ENCODE measurements at regions not wholly inside any gene's neighbourhood (a gene's known extent, or its start where the extent isn't known, plus 50 kb on each side); places are given as distances from the start of the nearest gene placed in this dataset.
A peak's percentile ranks its signal among the peaks of the same experiment; 100 is the strongest.

DNA sequence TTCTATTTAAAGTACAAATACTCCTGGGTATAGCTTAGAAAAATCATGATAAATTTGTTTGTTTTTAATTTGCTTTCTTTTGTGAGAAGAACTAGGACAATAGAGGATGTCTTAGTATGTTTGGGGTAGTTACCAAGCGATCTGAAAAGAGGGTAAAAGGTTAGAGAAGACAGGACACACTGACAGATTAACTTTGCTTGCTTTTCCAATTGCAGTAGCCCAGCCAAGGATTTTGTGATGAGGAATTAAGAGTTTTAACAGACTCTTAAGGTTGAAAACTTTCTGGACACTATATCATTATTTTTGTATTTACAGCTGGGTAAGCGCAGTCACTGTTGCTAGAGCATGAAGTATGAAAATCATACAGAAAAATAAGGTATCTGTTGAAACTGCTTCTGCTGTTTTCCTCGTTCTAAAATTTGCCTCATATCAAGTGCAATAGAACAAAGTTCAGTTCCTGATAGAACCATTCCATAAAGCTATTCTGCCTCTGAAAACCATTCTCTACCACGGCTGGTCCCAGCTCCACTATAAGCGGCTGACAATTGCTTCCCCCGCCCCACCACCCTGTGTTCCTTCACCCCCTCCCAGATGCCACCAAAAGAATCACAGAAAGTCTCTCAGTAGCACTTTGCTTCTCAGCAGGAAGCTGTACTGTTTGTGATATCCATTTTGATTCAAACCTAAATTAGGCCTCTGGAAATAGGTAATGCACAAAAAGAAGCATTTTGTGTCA is 413.4 kb downstream of the BCAT1 start:
- H3K27ac ChIP-seq (ENCODE audit: low read depth in 2 of 2, low read length in 2 of 2), result peak overlapping the region in 1 of 2 donors; percentile 29
- no peaks in the 10 kb centered on the region for H3K36me3 ChIP-seq (ENCODE audit: control insufficient read depth in 2 of 3, insufficient read depth in 3 of 3, low read length in 3 of 3)
- intact Hi-C loops (cut with DNase I), result no loop called here
- DNase-seq (no peak), FAIRE-seq (no peak)
- H3K4me3 ChIP-seq (ENCODE audit: low read length in 3 of 3), result peak overlapping the region in 1 of 3 donors; percentile 14
- H3K4me1 ChIP-seq (ENCODE audit: control insufficient read depth in 2 of 3, insufficient read depth in 2 of 3, low read depth in 1 of 3, low read length in 3 of 3), result peaks cover 0 to 5% (median 2%) of the 10 kb centered on the region in 3 donors
- H3K9ac ChIP-seq (ENCODE audit: low read length in 3 of 3), result no peak overlapping the region
- no peaks in the 10 kb centered on the region for H3K9me3 ChIP-seq (ENCODE audit: control insufficient read depth in 2 of 3, insufficient read depth in 1 of 3, low read length in 3 of 3)
- H3K27me3 ChIP-seq (ENCODE audit: control insufficient read depth, insufficient read depth, low read length), result no peaks in the 10 kb centered on the region
- TF ChIP-seq, protein P1, sequence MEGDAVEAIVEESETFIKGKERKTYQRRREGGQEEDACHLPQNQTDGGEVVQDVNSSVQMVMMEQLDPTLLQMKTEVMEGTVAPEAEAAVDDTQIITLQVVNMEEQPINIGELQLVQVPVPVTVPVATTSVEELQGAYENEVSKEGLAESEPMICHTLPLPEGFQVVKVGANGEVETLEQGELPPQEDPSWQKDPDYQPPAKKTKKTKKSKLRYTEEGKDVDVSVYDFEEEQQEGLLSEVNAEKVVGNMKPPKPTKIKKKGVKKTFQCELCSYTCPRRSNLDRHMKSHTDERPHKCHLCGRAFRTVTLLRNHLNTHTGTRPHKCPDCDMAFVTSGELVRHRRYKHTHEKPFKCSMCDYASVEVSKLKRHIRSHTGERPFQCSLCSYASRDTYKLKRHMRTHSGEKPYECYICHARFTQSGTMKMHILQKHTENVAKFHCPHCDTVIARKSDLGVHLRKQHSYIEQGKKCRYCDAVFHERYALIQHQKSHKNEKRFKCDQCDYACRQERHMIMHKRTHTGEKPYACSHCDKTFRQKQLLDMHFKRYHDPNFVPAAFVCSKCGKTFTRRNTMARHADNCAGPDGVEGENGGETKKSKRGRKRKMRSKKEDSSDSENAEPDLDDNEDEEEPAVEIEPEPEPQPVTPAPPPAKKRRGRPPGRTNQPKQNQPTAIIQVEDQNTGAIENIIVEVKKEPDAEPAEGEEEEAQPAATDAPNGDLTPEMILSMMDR (IDR thresholded peaks at IDR 0.05; ENCODE audit: borderline replicate concordance, extremely low read depth, insufficient read depth), result no peak

DNA sequence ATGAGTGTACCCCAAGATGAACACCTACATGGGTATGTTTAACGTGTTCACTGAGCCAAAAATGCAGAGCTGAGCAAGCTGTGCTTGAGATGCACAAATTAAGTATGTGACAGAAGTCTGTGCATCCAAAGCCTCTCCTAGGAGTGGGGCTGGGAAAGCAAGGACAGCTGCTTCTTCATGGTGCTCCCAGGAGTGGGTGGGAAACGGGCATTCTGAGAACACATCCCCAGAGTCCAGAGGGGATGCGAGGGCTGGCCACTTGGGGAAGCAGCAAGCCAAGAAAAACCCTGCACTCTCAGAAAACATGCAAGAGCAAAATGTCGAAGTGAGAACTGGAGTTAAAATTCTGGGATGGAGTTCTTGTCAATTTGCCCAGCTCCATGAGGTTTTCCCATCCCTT is 414.3 kb downstream of the BCAT1 start:
- DNase-seq, result peak in 2 of 5 donors; percentile 12 to 77
- no peak for FAIRE-seq
- TF ChIP-seq, protein P1 (IDR thresholded peaks at IDR 0.05; ENCODE audit: borderline replicate concordance, extremely low read depth, insufficient read depth), result no peak
- no peak overlapping the region for H3K27ac ChIP-seq (ENCODE audit: low read depth in 2 of 2, low read length in 2 of 2)
- peak overlapping the region in 1 of 3 donors; percentile 14 for H3K4me3 ChIP-seq (ENCODE audit: low read length in 3 of 3)
- peaks cover 0 to 5% (median 2%) of the 10 kb centered on the region in 3 donors for H3K4me1 ChIP-seq (ENCODE audit: control insufficient read depth in 2 of 3, insufficient read depth in 2 of 3, low read depth in 1 of 3, low read length in 3 of 3)
- no peaks in the 10 kb centered on the region for H3K27me3 ChIP-seq (ENCODE audit: control insufficient read depth, insufficient read depth, low read length)
- intact Hi-C loops (cut with DNase I), result no loop called here
- no peaks in the 10 kb centered on the region for H3K36me3 ChIP-seq (ENCODE audit: control insufficient read depth in 2 of 3, insufficient read depth in 3 of 3, low read length in 3 of 3)
- no peaks in the 10 kb centered on the region for H3K9me3 ChIP-seq (ENCODE audit: control insufficient read depth in 2 of 3, insufficient read depth in 1 of 3, low read length in 3 of 3)
- H3K9ac ChIP-seq (ENCODE audit: low read length in 3 of 3), result no peak overlapping the region

DNA sequence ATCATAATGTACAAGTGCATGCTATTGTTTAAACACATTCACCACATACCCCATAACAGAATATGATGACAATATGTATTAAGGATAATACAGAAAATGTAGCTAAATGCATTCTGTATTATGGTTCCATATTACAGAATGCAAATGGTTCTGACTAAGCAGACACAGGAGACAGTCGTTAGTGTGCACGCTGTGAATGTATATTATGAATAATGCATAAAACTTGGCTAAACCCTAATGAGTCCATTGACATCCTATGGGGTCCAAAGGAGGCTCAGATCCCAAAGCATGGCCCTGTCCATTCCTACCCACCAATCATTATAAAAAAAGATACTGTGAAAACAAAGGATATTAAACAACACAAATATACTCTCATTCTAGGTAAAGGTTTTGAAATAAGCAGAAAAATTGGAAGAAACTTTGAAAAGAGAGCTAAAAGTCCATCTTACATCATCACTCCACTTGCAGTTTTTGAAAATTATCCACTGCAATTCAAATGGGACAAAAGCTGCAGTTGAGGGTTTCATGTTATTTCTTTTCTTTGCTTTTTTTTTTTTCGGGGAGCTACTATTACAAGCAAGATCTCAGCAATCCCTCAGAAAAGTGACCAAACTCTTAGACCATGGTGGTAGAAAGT is 415.1 kb downstream of the BCAT1 start:
- no peak overlapping the region for H3K27ac ChIP-seq (ENCODE audit: low read depth in 2 of 2, low read length in 2 of 2)
- H3K27me3 ChIP-seq (ENCODE audit: control insufficient read depth, insufficient read depth, low read length), result no peaks in the 10 kb centered on the region
- intact Hi-C loops (cut with DNase I), result no loop called here
- TF ChIP-seq, protein P1 (IDR thresholded peaks at IDR 0.05; ENCODE audit: borderline replicate concordance, extremely low read depth, insufficient read depth), result no peak
- no peaks in the 10 kb centered on the region for H3K9me3 ChIP-seq (ENCODE audit: control insufficient read depth in 2 of 3, insufficient read depth in 1 of 3, low read length in 3 of 3)
- no peak overlapping the region for H3K9ac ChIP-seq (ENCODE audit: low read length in 3 of 3)
- FAIRE-seq, result no peak
- no peak for DNase-seq
- peaks cover 0 to 5% (median 2%) of the 10 kb centered on the region in 3 donors for H3K4me1 ChIP-seq (ENCODE audit: control insufficient read depth in 2 of 3, insufficient read depth in 2 of 3, low read depth in 1 of 3, low read length in 3 of 3)
- no peaks in the 10 kb centered on the region for H3K36me3 ChIP-seq (ENCODE audit: control insufficient read depth in 2 of 3, insufficient read depth in 3 of 3, low read length in 3 of 3)
- no peak overlapping the region for H3K4me3 ChIP-seq (ENCODE audit: low read length in 3 of 3)

Data from kidney (tissue), 13 donors.